Neural progenitor cell (in vitro differentiated cells): ENCODE measurements at regions not wholly inside any gene's neighbourhood (a gene's known extent, or its start where the extent isn't known, plus 50 kb on each side); places are given as distances from the start of the nearest gene placed in this dataset.

Source experiments
- CTCF ChIP-seq: fragments of 200-600 bp; sonication (generic); IDR thresholded peaks from 2 replicates; pipeline ENCODE4 v1.5.1; 2017; ENCODE audit warnings: antibody characterized with exemption, mild to moderate bottlenecking
- EZH2phosphoT487 ChIP-seq: fragments of 200-600 bp; sonication (generic); IDR thresholded peaks from 2 replicates; pipeline ENCODE4 v1.6.1; 2017; ENCODE audit warnings: antibody characterized with exemption

GRCh38 chr16:17998996-17999395 is 337.5 kb downstream of the NPIPA8 start:
- TF ChIP-seq EZH2phosphoT487 (no peak), CTCF (no peak)
